HG02642 (cell line): ENCODE measurements at regions not wholly inside any gene's neighbourhood (a gene's known extent, or its start where the extent isn't known, plus 50 kb on each side); places are given as distances from the start of the nearest gene placed in this dataset.
"Not testable (repeated sequence)": the region's sequence is repeated elsewhere in the genome, so short reads cannot be mapped to it uniquely, and the experiment has no call there.

Source experiments
- ATAC-seq: cut with Tn5 transposase; IDR thresholded peaks from one replicate; pipeline ENCODE4 v1.9.1; 2021; ENCODE audit warnings: mild to moderate bottlenecking; ENCODE audit not compliant: unreplicated experiment, poor library complexity

GRCh38 chr3:72510247-72510646 lies 338.0 kb downstream of the SHQ1 start:
- ATAC-seq: no peak

- no peak for ATAC-seq
Observed at GRCh38 chr3:72505539-72506405, 342.5 kb downstream of the SHQ1 start.

- ATAC-seq: not testable (repeated sequence)
Observed at GRCh38 chr3:72497501-72497900, 350.7 kb downstream of the SHQ1 start.

GRCh38 chr3:72496051-72496670 lies 352.1 kb downstream of the SHQ1 start:
- ATAC-seq: no peak

- ATAC-seq: no peak
Observed at GRCh38 chr3:72494626-72495025, 353.6 kb downstream of the SHQ1 start.

GRCh38 chr3:72494130-72494529 lies 354.1 kb downstream of the SHQ1 start:
- ATAC-seq: no peak

- no peak for ATAC-seq
Observed at GRCh38 chr3:72492240-72492639, 356.0 kb downstream of the SHQ1 start.

- no peak for ATAC-seq
Observed at GRCh38 chr3:72490688-72491435, 357.4 kb downstream of the SHQ1 start.

GRCh38 chr3:72489901-72490300 lies 358.3 kb downstream of the SHQ1 start:
- ATAC-seq: no peak

GRCh38 chr3:72488738-72489035 lies 359.6 kb downstream of the SHQ1 start:
- no peak for ATAC-seq

GRCh38 chr3:72487946-72488737 lies 360.1 kb downstream of the SHQ1 start:
- no peak for ATAC-seq

- peak; percentile 38 for ATAC-seq
Observed at GRCh38 chr3:72487078-72487765, 361.0 kb downstream of the SHQ1 start.

- ATAC-seq: no peak
Observed at GRCh38 chr3:72485641-72486040, 362.6 kb downstream of the SHQ1 start.

GRCh38 chr3:72483554-72484104 lies 364.6 kb downstream of the SHQ1 start:
- ATAC-seq: no peak

GRCh38 chr3:72482589-72483321 lies 365.5 kb downstream of the SHQ1 start:
- no peak for ATAC-seq

GRCh38 chr3:72481542-72481941 lies 366.7 kb downstream of the SHQ1 start:
- no peak for ATAC-seq

- ATAC-seq: no peak
Observed at GRCh38 chr3:72480366-72480765, 367.9 kb downstream of the SHQ1 start.

- ATAC-seq: no peak
Observed at GRCh38 chr3:72479651-72480215, 368.5 kb downstream of the SHQ1 start.

GRCh38 chr3:72476139-72476483 lies 372.1 kb downstream of the SHQ1 start:
- ATAC-seq: no peak
